HS-5 (cell line): ENCODE measurements at regions not wholly inside any gene's neighbourhood (a gene's known extent, or its start where the extent isn't known, plus 50 kb on each side); places are given as distances from the start of the nearest gene placed in this dataset.
"Not testable (repeated sequence)": the region's sequence is repeated elsewhere in the genome, so short reads cannot be mapped to it uniquely, and the experiment has no call there.

Experiments used
- DNase-seq: peaks from one replicate; pipeline ENCODE4 v3.0.0-alpha.2; 2012; ENCODE audit warnings: low read depth

GRCh38 chr3:20250314-20250713, 64.3 kb upstream of the SGO1 start:
- no peak for DNase-seq

- DNase-seq, result no peak
Measured at GRCh38 chr3:20246662-20247061, 60.7 kb upstream of the SGO1 start.

GRCh38 chr3:20245781-20246180, 59.8 kb upstream of the SGO1 start:
- DNase-seq, result no peak

- DNase-seq, result no peak
Measured at GRCh38 chr3:20240154-20240883, 54.3 kb upstream of the SGO1 start.

- not testable (repeated sequence) for DNase-seq
Measured at GRCh38 chr3:20238199-20238598, 52.2 kb upstream of the SGO1 start.

- DNase-seq, result no peak
Measured at GRCh38 chr3:20236603-20237002, 50.6 kb upstream of the SGO1 start.
